HG02678 (cell line): ENCODE measurements at regions not wholly inside any gene's neighbourhood (a gene's known extent, or its start where the extent isn't known, plus 50 kb on each side); places are given as distances from the start of the nearest gene placed in this dataset.

ENCODE experiments used
- ATAC-seq: cut with Tn5 transposase; IDR thresholded peaks from one replicate; pipeline ENCODE4 v1.9.1; 2021; ENCODE audit warnings: mild to moderate bottlenecking, moderate library complexity; ENCODE audit not compliant: unreplicated experiment

DNA sequence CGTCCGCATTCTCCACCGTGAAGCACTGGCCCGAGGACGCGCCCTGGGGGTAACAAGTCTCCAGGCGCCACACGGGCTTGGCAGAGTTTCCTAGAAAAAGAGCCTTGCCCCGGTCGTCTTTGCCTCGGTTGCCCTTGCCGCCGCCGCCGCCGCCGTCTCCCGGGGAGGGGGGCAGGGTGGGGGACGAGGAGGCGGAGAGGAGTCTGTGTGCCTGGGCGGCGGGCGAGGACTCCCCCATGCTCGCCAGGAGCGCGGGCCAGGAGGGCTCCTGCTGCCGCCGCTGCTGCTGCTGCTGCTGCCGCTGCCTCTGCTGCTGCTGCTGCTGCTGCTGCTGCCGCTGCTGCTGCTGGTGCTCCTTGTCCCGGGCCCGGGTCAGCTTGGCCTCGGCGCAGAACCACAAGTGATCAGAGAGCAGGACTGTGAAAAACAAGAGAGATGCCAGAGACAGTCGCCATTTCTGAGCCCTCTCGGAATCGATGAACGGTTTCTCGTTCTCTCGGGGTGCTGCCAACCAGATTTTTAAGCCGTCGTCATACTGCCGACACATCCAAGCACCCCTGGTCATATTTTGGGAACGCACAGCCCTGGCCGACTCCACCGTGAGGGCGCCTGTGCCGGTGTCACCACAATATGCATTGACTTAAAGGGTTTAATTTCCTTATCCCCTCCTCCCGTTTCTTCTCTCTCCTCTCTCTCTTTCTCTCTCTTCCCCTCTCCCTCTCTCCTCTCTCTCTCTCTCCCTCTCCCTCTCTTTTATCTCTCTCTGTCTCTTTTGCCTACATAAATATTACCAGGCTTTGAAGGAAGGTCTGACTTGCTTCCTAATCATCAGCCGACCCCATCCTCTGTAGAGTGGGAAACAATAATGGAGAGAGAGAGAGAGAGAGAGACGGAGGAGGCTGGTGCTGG lies 349.1 kb downstream of the LIG4 start:
- no peak for ATAC-seq

DNA sequence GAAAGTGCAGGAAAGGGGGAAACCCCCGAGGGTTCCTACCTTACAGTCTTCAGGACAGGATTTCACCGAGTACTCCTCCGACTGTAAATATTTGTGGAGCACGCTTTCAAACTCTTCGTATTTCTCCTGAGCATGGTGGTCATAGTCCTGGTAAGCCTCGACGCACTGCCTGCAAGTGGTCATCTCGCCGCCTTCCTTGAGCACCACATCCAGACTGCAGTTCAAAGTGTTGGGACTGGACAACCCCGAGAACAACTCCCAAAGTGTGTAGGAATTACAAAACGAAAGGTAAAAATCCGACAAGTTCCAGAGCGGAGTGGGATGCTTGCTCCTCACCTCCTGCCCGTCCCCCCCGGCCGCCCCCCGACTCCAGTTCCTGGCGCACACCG lies 349.7 kb downstream of the LIG4 start:
- ATAC-seq = no peak

DNA sequence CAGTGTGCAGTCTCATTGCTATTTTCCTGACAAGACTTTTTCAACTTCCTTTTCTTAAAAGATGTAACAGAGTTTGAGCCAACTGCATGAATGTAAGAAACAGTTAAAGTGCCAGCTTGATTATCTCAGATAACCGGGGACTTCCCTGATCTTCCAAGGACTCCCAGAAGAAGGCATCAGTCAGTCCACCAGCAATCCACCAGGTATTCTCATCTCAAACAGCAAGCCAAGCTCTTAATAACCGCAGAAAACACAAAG lies 350.1 kb downstream of the LIG4 start:
- ATAC-seq = no peak

DNA sequence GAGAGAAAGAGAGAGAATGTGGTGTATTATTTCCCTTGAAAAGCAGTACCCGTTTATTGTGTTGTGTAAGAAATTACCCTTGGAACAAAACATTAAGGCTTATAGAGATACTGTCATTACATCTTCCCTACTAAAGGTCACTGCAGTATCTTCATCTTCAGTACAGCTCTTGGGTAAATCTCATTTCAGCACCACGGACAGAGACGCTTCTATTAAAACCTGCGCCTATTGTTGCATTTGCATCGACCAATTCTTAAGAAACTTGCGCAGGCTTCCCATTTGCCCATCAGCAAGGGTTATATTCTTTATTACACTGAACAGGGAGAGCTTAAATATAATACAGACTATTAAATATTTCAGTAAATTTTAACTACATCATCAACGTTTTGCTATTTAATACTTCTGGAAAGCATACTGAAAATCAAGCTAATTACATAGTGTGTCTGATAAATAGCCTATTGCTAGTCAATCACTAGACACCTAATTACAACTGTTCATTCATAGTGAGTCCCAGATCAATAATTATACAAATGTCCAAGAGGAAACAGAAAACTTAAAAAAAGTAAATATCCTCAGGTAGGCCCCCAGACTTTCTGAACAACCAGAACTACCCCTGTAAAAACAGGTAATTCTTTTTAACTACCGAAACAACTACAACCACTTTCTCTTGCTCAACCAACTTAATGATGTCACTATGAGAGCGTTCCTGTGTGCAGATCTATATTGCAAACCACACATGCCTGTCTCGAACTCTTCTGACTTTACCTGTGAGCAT lies 350.6 kb downstream of the LIG4 start:
- ATAC-seq = no peak

DNA sequence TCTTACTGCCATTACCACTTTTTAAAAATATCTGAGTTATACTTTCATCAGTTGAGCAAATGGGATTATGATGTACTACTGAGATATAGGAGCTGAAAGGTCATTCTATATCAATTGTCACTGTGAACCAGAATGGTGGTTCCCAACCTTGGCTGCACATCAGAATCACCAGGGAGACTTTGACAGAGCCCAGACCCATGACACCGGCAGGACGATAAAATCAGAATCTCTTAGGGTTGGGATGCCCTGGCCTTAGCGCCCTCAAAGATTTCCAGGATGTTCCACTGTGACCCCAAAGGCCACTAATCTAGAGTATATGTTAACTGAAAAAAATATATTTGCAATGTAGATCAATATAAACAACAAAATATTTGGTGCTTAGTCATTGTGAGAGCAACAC lies 355.1 kb downstream of the LIG4 start:
- no peak for ATAC-seq

DNA sequence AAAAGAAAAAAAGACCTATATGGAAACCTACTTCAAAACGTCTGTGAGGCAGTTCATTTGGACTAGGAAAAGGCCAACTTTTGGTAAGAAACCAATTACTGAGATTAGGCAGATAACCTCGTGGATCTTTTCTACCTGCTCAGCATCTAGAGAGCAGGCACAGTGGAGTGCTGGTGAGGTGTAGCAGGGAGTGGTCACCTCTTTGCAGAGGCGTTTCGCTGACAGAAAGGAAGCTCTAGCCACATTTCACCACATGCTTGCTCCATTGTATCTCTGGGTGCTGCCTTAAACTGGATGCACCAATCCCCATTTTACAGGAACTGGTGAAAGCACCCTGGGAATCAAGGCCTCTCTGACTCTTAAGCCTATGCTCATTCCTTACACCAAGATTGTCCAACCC lies 360.5 kb downstream of the LIG4 start:
- ATAC-seq = no peak

DNA sequence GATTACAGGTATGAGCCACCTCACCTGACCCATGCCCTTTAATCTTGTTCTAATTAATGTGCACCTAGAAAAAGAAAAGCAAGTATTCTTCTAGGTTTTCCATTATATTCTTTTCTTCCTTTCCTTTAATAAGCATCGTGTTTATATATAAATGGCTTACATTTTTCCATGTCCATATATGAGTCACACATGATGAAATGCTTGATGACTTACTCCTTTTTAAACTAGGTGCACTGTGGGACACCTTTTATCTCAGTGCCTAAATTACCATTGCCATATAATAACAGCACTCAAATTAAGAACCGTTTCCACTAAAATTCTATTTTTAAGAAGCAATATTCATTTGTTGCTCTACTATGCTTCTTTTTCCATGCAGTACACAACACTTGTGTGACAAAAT lies 363.3 kb downstream of the LIG4 start:
- ATAC-seq = no peak

DNA sequence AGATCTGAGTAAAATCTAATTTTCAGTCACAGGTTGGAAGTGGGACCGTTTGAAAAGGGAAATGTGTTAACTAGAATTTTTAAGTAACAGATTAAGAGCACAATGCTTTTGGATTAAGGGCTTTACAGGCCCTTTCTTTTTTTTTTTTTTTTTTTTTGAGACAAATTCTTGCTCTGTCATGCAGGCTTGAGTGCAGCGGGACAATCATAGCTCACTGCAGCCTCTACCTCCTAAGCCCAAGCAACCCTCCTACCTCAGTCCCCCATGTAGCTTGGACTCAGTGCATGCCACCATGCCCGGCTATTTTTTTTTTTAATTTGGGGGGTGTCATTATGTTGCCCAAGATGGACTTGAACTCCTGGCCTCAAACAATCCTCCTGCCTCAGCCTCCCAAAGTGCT lies 363.7 kb downstream of the LIG4 start:
- no peak for ATAC-seq

DNA sequence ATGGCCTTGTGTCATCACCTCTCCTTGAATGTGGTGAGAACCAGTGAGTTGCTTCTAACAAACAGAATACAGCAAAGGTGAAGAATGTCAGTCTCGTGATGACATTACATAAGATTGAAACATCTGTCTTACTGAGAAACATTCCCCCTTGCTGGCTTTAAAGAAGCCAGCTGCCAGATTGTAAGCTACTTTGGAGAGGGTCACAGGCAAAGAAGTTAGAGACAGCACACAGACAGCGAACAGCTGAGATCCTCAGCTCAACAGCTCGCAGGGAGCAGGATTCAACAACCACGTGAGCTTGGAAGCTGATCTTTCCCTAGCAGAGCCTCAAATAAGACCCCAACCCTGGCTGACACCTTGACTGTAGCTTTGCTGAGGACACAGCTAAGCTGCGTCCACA lies 367.9 kb downstream of the LIG4 start:
- ATAC-seq = no peak

DNA sequence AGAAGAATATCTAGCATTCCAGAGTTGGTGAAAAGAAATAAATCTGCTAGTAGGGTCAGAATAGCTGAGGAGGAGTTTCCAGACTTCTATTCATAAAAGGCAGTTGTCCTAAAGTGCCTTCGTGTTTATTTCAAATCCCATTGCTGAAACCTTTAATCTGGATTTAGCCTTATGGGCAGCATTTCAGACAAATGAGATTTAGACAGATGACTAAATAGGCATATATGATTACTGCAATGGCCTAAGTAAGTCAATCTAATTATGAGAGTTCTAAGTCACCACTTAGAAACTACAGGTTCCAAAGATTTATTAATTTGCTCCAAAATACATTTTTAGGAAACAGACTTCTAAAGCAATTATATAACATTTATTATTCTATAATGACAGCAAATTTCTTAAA lies 368.7 kb downstream of the LIG4 start:
- ATAC-seq = no peak

DNA sequence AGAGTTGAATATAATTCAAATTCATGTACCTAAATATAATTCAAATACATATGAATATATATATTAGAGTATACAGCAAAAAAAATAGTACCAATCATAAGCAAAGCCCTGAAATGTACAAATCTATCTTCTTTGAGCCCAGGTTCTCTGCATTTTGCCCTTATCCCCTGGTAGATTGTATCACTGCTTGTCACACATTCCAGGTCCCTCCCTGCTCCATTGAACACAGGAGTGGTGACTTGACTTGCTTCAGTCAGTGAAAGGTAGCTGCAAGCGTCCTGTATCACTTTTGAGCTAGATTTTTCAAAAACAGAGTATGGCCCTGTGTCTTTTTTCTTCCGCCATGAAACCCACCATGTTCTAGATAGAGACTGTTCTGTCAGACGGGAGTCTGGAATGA lies 369.4 kb downstream of the LIG4 start:
- ATAC-seq = no peak

DNA sequence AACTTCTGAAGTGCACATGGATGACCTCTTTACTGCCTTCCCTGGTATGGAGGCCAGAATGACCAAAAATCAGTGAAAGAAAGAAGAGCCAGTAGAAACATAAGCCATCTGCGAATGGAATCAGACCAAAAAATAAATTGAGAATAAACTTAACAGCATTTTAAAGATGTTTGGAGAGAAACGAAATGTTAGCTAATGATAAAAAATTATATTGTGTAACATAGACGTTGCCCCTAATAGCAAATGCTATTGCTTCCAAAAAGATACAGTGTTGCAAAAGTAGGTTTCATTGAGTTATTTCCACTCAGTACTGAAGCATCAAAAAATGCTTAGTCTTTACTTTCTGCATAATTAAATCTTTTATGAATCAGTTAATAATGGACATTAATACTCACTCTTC lies 371.7 kb downstream of the LIG4 start:
- ATAC-seq = no peak

DNA sequence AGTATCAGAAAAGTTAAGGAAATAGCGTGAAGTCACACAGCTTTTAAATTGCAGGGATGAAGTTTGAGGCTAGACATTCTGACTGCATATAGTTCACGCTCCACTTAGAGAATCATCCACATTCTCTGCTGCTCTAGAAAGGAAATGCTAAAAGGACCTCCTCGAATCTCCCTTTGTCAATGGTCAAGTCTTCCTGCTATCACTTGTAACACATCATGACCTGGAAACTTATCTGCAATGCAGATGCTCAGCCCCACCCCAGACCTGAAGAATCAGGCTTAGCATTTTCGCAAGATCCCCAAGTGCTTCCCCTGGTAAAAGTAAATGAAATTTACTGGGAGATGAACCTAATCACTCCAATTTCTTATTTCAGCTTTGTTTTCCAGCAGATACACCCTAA lies 372.1 kb downstream of the LIG4 start:
- ATAC-seq = no peak

DNA sequence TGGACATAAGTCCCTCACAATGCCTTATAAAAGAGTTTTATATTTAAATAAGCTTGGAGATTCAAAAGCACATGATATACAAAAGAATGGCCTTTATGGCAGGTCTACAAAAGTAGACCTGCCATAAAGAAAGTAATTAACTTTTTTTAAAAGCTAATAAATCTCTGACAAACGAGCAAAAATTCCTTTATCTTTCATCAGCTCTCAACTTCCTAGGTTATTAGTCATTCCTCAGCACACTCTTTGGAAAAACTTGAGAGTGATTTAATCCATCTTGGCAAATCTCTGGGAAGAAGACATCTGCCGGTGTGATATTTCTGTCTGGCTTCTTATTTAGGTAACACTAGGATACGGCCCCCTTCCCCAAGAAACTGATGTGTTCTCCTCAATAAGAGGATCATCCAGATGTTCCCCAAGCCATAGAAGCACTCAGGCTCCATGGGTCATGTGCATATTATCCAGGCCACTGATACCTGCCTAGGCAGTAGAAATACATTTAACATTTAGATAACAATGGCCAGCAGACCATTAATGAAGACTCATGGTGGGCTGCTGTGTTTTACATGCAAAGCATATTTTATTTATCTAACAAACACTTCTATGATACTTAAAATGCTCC lies 372.7 kb downstream of the LIG4 start:
- no peak for ATAC-seq

DNA sequence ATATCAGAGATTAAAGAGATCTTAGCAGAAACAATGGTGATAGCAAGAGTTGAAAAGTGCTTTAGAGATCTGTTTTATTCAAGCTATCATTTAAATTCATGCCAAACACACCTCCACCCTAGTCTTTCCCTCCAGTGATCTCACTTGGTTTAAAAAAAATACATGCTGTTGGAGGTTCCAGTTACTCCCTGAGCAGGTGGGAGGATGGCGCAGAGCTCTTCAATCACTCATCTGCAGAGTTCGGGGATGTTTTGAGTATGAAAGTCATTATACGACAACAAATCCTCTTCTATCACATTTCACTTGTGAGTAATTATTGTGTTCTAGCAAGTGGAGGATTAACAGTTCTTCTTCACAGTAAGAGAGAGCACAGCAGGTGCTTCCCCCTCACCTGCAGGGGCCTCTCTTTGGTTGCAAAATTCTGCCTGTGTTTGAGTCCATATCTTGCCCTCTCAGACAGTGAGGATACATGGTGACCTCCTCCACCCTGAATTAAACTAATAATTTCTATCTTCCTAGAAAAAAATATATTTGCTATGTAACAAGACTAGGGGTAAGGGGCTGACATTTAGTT lies 376.7 kb downstream of the LIG4 start:
- no peak for ATAC-seq

DNA sequence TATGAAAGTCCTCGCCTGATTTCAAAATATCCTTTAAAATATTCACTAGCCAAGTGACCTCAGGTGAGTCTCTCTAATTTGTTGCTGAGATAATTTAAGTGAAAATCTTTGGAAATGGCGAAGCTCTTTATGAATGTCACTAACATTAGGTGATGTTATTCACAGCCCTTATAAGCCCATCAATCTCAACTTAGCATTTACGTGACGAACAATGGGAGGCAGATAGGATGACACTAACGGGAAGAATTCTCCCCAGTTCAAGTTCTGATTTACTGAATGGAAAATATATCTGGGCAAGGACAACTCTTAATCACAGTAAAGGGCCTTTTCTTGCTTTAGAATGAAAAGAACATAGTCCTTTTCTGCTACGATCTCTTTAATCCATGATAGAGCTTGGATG lies 378.7 kb downstream of the LIG4 start:
- no peak for ATAC-seq

DNA sequence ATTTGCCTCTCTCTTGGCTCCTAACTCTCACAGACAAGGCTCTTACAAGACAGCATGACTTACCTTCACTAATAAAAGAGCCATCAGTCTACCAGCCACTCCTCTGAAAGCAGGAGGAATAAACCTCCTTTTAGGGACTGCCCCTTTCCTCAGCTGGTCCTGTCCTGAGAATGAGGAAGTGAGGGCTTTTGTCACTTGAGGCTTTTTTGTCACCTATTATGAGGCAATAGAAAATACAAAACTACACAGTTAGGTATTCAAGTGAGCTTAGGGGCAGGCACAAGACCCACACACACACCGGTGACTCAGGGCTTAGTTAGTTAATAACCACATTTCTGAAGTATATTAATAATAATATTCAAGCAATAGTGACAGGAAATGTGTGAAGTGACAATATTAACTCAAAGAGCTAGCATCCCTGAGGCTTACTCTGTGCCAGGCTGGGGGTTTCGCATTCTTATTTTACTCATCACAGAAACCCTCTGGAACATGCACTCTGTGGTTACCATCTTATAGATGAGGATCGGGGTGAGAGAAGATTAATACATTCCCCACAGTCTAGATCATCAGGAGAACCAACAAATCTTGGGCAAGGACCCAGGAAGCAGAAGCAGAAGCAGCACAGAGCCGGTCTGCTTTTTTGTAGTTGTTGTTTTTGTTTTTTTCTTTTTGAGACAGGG lies 379.9 kb downstream of the LIG4 start:
- ATAC-seq = no peak

DNA sequence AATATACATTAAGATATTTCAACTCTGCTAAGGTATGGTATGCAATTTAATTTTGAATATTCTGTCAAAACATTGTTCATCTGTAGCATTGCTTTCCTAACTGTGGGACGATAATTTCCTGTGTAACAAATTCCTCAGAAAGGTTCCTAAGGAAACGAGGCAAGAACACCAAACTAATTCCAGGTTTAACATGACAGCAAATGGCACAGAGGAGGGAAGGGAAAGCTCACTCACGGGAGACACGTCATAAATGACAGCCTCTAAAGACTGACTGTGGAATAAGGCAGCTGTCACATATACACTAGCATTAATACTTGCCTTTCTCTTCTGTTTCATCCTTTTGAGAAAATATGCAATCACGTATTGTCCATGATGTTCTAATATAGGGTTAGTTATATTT lies 380.6 kb downstream of the LIG4 start:
- no peak for ATAC-seq

DNA sequence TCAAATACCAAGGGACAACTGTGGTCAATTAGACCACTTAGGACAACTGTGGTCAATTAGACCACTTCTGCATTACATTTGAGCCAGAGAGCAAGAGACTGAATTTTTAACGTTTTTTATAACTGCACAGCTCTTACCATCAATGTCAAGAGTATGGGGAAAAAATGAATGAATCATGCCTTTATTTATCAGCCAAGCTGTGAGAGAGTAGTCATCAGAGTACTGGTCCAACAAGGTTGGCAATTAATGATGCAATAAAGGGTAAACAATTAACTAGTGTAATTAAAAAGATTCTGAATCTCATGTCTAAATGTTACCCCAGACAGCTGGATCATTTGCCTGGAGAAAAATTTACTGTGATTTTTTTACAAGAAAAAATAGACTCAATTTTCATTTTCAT lies 381.1 kb downstream of the LIG4 start:
- no peak for ATAC-seq

DNA sequence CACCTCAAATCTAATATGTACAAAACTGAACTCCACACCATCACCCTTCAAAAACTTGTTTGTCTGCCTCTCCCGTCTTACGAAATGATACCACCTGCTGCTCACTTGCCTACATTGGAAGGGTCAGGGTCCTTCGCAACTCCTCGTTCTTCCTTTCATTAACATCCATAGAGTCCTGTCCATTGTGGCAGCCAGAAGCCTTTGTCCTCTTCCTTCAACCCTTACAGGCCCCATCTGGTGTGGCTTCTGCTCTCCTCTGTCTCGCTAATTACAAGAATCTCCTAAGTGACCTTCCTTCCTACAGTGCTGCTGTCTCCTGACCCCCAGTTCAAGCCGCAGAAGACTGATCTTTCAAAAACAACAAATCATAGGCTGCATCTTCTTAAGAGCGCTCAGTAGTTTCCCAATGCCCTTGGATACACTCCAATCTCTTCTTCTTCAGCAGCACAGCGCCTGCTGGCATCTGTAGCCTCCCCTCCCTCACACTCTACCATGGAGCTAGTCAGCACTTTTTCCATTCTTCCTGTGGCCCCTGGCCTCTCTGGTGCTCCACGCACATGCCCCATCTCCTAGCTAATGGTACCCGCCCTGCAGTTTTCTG lies 382.7 kb downstream of the LIG4 start:
- no peak for ATAC-seq

DNA sequence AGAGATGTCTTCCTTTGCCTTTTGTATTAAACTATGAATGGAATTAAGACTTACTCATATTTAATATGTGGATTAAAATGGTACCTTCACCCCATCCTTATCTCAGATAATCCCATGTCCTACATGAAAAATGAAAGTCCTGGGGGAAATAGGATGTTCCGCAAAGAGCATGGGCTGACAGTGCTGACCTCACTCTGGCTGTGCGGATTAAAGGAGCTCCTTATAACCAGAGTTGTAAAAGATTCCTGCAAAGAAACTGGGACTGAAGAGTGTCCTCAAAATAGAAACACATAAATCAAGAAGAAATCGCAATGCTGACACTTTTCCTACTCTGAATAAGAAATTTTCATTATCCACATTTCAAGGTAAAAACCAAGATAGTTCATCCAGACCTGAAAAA lies 384.5 kb downstream of the LIG4 start:
- ATAC-seq = no peak
